Sciatic nerve (tissue), 2 donors: ENCODE measurements at regions not wholly inside any gene's neighbourhood (a gene's known extent, or its start where the extent isn't known, plus 50 kb on each side); places are given as distances from the start of the nearest gene placed in this dataset.
"Not testable (repeated sequence)": the region's sequence is repeated elsewhere in the genome, so short reads cannot be mapped to it uniquely, and the experiment has no call there.

Experiments
- ATAC-seq: fragments of 200-7000 bp; cut with Tn5 transposase; one replicate; pipeline ENCODE4 v1.9.1; 2020; ENCODE audit warnings: mild to moderate bottlenecking, moderate library complexity
- DNase-seq: peaks from one replicate; pipeline ENCODE4 v3.0.0-alpha.2; 2020; ENCODE audit warnings: low spot score
- intact Hi-C: fragments of 100-400 bp; cut with DNase I; formaldehyde crosslinking; loops from one replicate; pipeline ENCODE4 v1.14.2; 2022
- donor health status: DM: no; HTN: no; CAD: no.
- donor health status: DM: no; HTN: no; CAD: no.

DNA sequence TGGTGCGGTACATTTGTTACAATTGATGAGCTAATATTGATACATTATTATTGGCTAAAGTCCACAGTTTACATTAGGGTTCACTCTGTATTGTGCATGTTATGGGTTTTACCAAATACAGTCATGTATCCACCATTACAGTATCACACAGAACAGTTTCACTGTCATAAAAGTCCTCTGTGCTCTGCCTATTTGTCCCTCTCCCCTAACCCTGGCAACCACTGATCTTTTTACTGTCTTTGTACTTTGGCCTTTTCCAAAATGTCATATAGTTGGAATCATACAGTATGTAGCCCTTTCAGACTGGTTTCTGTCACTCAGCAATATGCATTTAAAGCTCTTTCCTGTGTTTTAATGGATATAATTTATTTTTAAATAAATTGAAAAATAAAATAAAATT, 83.1 kb upstream of the SLC4A7 start:
- ATAC-seq (no peak), DNase-seq (no peak)
- intact Hi-C loops = no loop called here

DNA sequence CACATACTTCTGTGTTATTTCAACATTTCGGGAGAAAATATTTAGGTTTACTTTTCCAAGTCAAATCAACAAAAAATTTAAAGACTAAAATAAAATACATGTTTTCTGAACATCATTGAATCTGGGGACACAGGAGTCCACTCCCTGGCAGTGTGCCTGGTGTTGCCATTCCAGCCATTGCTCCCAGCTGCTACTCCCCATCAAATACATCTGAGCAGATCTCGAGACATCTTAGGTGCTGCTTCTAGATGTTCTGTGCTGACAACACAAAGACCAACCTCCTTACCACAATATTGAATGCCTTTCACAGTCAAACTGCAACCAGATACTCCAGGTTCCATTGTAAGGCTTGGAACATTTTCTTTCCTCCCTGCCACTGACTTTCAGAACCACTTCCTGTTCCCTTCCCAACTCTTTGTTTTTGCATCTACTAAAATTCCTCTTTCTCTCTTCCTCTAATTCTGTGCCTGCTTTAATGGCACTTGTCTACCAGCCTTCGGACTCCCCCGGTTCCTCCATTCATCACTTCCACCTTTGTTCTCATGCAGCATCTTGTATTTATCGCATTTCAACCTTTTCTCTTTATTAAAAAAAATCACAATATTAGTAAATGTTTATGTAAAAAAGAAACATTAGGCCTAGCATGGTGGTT, 81.1 kb upstream of the SLC4A7 start:
- no peak for ATAC-seq
- intact Hi-C loops = no loop called here

DNA sequence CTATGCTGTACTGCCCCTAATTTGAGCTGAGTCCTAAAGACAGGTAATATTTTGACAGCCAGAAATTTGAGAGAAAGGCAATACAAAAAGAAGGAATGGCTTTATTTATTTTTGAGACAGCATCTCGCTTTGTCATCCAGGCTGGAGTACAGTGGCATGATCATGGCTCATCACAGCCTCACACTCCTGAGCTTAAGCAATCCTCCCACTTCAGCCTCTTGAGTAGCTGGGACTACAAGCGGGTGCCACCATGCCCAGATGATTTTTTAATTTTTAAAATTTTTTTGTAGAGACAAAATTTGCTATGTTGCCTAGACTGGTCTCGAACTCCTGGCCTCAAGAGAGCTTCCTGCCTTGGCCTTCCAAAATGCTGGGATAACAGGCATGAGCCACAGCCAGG, 77.4 kb upstream of the SLC4A7 start:
- ATAC-seq (no peak), DNase-seq (peak; percentile 0)
- intact Hi-C loops = no loop called here

More for the DNA sequence above, 81.1 kb upstream of the SLC4A7 start:
- DNase-seq = peak; percentile 38

DNA sequence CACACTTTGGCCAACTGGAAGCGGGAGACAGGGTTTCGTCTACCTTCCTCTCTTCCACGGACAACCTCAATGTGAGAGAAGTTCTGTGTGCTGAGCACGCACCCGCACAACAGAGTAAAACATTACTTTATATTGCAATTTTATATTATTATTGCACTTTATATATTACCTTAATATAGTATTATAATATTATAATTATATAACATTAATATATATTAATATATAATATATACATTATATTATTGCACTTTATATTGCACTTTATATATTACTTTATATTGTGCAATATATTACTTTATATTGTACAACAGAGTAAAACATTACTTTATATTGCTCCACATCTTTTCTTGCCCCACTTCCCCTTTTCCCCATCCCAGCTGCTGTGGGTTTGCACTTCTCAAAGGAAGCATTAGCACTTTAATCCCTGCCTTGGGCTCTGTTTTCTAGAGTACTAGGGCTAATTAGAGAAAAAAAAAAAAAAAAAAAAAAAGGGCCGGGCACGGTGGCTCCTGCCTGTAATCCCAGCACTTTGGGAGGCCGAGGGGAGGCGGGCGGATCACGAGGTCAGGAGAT, 76.4 kb upstream of the SLC4A7 start:
- ATAC-seq (no peak), DNase-seq (peak; percentile 26)
- intact Hi-C loops = no loop called here

DNA sequence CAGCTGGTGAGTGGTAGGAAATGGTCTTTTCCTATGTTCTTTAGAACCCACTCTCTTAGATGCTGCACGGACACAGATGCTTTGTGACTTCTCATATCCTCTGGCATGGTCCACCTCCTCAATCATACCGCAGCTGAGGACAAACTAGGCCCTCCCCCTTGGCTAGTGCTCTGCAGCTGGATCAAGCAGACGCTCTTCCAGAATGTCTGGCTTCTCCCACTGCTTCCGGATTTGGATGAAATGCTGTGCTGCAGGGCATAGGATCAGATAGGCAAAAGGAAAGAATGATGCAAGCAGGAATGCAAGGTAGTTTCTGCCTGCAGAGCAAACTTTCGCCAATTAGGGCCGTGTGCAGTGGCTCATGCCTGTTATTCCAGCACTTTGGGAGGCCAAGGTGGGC, 75.7 kb upstream of the SLC4A7 start:
- ATAC-seq (peak; percentile 80), DNase-seq (peak; percentile 59)
- intact Hi-C loops = no loop called here

DNA sequence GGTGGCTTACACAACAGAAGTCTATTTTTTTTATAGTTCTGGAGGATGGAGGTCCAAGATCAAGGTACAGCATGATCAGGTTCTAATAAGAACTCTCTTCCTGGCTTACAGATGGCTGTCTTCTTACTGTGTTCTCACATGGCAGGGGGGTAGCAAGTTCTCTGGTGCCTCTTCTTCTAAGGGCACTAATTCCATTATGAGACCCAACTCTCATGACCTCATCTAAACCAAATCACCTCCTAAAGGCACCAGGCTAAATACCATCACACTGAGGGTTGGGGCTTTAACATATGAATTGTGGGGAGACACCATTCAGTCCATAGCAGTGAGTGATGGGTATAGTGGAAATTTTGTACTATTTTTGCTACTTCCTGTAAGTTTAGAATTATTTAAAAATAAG, 75.2 kb upstream of the SLC4A7 start:
- intact Hi-C loops = no loop called here
- ATAC-seq (no peak), DNase-seq (no peak)

DNA sequence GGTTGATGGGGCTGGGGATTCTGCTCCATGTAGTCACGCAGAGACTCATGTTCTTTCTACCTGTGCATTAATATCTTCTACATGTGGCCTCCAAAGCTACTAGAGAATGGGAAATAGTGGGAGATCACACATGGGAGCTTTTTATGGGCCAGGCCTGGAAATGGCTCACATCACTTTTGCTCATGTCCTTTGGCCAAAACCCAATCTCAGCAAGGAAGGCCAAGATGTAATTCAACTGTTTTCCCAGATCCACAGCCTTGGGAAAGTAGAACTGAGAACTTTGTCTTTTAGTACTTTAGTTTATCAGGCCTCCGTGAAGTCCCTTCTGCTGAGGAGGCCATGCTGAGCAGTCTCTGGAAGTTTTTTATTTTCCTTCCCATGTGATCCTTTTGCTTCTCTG, 73.2 kb upstream of the SLC4A7 start:
- DNase-seq (no peak), ATAC-seq (no peak)
- intact Hi-C loops = no loop called here

DNA sequence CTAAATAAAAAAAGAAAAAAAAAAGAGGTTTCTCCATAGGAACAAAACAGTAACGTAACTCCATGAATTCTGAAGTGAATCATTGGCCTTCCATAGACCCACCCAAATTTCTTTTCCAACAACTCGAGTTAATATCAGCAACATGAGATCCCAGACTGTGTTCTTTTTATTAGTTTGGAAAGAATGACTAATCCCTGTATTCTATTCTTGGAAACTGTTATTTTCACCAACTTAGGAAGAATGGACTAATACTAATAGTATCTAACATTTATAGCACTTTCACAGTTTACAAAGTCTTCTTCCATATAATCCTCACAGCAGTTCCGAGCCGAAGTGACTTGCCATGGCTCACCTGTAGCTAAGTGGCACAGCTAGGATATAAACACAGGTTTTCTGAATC, 72.7 kb upstream of the SLC4A7 start:
- ATAC-seq (peak; percentile 71), DNase-seq (peak; percentile 26)
- intact Hi-C loops = no loop called here

DNA sequence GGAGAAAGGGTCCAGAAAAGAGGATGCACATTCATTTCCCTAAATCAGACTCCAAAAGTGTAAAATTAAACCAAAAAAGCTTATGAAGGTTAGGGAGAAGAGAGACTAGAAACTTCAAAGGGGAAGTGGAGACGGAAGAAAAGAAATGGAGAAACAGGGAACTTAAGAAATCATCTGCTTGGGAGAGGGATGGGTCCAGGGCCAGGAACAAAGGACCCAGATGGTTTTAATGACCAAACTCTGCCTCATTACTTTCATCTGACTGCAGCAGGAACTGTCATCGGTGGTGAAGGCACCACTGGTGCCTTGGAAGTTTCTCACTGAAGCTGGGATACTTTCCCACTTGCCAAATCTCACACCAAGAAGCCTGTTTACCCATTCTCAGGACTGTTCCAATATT, 70.5 kb upstream of the SLC4A7 start:
- intact Hi-C loops = no loop called here
- ATAC-seq = peak; percentile 56
- peak; percentile 35 for DNase-seq

DNA sequence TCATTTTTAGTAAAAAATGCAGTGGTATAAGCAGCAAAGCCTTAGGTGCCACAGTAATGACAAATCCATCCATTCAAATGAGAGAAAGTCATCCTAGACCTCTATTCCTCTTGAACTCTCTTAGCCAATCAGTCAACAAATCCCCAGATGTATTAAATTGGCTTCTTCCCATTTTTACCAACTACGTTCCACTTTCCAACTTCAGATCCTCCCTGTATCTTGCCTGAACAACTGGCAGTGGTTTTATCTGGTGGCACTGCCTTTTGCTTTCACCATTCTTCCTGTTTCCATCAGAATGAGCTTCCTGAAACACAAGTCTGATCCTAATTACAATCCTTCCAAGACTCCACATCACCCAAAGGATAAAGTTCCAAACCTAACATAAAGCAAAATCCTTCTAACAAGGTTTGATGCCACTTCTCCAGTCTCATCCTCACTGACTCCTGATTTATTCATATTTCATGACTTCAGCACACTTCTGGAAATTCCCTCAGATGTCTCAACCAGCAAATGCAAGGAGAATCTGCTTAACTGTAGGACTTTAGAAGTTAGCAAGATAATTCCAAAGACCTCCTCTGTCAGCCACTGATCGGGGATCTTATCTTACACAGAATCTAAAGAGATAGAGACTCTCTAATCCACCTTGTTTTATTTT, 69.8 kb upstream of the SLC4A7 start:
- ATAC-seq (no peak), DNase-seq (no peak)
- intact Hi-C loops = no loop called here

DNA sequence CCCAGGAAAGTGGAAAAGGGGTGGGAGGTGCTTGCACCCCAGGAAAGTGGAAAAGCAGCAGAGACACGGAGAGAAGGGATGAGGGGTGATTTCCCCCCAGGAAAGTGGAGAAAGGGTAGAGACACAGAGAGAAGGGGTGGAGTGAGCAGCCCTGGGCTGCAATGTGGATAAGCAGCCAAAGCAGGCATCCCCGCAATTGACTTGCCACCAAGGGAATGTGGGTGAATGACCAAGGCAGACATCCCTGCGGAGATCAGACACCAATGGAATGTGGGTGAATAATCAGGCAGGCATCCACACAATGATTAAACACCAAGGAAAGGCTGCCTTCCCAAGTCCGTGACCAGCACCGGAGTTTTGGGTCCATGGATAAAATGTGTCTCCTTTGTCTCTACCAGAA, 68.5 kb upstream of the SLC4A7 start:
- intact Hi-C loops, ATAC-seq: not testable (repeated sequence)
- peak; percentile 10 for DNase-seq

DNA sequence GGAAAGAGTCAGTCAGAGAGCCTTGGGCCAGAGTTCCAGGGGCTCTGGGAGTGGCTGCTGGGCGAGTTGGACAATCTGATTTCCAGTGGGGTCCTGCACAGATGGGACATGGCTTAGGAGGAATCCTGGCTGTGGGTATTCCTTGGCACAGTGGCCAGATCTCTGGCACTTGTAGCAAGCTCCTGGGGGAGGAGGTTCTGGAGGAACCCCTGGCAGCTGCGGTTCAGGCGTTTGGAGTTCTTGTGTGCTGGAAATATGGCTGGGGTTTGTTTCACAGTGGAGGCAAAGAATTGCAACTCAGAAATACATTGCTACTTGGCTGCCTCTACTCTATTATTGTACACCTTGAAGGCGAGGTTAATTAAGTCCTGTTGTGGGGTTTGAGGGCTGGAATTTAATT, 67.2 kb upstream of the SLC4A7 start:
- intact Hi-C loops, DNase-seq, ATAC-seq: not testable (repeated sequence)

DNA sequence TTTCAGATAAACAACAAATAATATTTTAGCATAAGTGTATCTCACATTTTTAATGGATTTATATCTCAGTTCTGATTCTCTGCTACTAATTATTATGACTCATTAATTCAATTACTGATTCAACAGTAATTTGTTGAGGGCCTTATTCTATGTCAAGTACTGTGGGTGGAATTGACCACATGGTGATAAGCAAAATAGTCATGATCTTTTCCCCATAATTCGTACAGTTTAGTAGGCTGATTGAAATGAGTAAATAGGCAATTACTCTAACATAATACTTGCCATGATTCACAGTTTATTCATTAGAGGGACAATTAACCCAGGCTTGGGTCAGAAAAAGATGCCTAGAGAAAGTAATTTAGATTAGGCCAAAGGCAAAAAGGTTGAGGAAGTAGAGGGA, 60.9 kb upstream of the SLC4A7 start:
- DNase-seq (no peak), ATAC-seq (no peak)
- intact Hi-C loops = no loop called here

DNA sequence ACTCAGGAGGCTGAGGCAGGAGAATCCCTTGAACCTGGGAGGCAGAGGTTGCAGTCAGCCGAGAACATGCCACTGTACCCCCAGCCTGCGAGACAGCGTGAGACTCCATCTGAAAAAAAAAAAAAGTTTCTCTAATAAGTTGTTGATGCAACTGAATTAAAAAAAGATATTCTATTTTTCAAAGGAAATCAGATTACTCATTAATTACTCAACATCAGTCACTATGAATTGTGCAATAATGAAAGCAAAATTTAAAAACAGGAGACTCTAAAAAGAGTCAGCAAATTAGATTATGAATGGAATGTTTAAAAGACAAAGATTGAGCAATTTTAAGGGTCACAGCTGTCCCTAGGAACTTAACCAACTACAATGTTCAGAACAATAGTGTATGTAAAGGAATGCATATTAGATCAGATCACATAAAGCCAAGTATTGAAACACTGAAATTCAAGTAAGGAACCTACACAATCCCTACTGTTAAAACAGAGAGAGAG, 60.2 kb upstream of the SLC4A7 start:
- DNase-seq = peak; percentile 14
- intact Hi-C loops = no loop called here
- ATAC-seq = peak; percentile 79

DNA sequence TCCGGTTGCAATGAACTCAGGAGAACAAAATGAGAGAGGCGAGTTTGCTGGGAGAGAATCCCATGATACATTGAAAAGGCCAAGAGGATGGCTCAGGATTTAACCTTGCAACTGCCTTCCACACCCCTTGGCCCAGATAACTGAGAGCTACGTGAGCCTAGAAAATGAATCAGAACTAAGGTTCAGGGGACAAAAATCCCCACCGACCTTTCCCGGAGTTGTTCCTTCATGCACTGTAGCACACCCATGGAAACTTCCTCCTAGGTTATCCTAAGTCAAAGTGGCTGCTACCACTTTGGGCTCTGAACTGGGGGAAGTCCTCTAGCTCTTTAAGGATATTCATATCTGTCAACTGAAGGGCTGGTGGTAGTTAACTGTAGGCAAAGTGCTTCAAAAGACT, 58.3 kb upstream of the SLC4A7 start:
- intact Hi-C loops = no loop called here
- peak; percentile 33 for DNase-seq
- ATAC-seq = peak; percentile 48

DNA sequence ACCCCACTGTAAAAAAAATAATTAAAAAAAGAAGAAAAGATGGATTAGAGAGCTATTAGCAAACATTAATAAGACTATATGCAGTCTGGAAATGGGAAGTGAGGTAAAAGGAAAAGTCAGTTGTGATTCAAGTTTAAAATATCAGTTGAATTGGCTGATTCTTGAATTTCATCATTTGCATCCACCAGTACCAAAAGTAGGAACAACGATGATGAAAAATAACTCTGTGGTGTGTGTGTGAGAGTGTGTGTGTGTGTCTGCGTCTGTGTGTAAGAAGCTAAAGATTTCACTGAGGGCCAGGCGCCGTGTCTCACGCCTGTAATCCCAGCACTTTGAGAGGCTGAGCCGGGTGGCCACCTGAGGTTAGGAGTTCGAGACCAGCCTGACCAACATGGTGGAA, 56.0 kb upstream of the SLC4A7 start:
- DNase-seq (no peak), ATAC-seq (no peak)
- intact Hi-C loops = no loop called here

DNA sequence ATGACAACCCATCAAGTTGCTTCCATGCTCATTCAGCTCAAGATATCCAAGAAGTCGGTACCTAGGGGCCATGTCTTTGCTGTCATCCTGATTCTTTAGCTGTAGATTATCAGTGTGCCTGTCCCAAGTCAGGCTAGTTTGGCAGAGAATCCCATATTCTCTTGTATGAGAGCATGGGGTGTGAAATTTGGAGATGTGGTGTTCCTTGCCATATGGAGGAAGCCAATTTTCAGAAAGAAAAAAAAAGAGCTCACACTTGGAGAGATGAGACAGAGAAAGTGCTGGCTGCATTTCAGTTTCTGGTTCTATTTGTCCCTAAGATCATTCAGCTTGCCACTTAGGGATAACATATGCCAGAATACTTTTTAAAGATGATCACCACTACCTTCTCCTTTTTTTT, 52.3 kb upstream of the SLC4A7 start:
- DNase-seq = no peak
- intact Hi-C loops = no loop called here
- ATAC-seq = no peak

DNA sequence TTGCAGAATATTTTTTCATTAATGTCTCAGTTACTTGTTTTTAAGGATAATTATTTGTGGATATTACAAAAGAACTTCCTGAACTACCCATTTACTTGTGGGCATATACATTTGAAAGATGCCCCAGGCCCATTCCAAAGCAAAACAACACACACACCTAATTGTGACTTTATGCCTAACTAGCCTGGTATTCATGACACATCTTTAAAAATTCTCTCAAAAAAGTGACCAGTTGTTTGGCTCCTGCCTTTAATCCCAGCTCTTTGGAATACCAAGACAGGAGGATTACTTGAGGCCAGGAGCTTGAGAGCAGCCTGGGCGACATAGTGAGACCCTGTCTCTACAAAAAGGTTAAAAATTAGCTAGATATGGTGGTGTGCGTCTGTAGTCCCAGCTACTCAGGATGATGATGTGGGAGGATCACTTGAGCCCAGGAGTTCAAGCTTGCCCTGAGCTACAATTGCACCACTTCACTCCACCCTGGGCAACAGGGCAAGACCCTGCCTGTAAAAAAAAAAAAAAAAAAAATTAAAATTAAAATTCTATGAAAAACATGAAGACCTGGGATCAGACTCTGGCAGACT, 51.7 kb upstream of the SLC4A7 start:
- intact Hi-C loops = no loop called here
- DNase-seq = no peak
- no peak for ATAC-seq

DNA sequence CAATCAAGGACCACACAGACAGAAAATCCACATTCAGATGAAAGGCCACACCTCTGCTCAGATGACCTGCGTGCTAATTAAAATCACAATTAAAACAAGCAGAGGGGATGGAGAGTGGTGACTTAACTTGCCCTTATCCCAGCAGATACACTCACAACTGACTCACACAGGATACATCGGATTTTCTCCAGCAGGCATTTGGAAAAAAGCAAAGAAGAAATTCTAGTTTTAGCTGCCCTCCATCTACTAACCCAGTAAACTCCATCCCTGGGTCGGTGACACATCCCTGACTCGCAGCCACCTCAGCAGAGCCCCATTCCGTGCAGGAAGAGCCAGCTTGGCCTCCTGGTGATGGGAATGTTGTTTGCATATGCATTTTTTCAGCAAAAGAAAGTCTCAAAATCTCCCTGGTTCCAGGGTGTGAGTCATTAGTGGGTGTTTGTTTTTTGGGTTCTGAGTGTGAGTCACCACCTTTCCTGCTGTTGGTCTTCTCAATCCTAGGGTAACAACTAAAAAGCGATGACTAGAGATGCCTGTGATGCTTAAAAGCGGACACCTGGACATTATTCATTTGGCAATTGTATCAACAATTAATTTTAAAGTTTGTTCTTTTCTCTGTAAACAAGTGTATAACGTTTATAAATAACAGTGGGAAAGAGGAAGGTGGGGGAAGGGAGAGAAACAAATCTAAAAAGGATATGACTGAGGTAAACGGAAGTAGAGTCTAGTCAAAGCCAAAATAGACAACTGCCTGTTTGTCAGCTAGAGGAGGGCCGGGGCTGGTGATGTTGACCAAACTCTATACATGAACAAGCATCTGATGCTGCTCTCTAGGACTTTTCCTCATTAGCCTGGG, 49.8 kb upstream of the SLC4A7 start:
- intact Hi-C loops = no loop called here
- DNase-seq = no peak
- peak; percentile 68 for ATAC-seq
